Right ventricle myocardium superior (tissue), 1 donor: ENCODE measurements at regions not wholly inside any gene's neighbourhood (a gene's known extent, or its start where the extent isn't known, plus 50 kb on each side); places are given as distances from the start of the nearest gene placed in this dataset.
"Not testable (repeated sequence)": the region's sequence is repeated elsewhere in the genome, so short reads cannot be mapped to it uniquely, and the experiment has no call there.

Experiments
- ATAC-seq: fragments of 200-7000 bp; cut with Tn5 transposase; one replicate; pipeline ENCODE4 v1.9.1; 2020; ENCODE audit warnings: mild to moderate bottlenecking; ENCODE audit not compliant: poor library complexity
- DNase-seq: peaks from one replicate; pipeline ENCODE4 v3.0.0-alpha.2; 2020
- intact Hi-C: fragments of 100-400 bp; cut with DNase I; formaldehyde crosslinking; loops from one replicate; pipeline ENCODE4 v1.11.2; 2022
- donor health status: DM: no; HTN: yes; CAD: no; lungs with severe emphysema.

DNA sequence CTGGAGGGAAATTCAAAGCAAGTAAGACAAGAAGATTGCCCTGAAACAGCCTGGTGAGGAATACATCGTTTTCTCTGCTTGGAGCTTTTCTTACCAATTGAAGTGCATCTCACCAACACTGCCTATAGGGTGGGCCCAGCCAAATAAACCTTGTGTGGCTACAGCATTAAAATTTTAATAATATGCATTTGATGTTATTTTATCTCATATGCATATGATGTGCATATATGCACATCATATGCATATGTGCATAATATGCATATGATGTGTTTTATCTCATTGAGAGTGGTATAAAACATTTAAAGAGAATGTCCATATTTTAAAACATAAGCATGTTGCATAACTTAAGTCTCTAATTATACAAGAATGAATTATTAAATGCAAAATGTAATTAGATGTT lies 328.6 kb upstream of the ARID1B start:
- ATAC-seq: no peak
- intact Hi-C loops: no loop called here

GRCh38 chr6:156440688-156441087 lies 336.5 kb upstream of the ARID1B start:
- DNase-seq (no peak), ATAC-seq (no peak)
- intact Hi-C loops: no loop called here

More for the DNA sequence above, 328.6 kb upstream of the ARID1B start:
- DNase-seq: no peak

- intact Hi-C loops: no loop called here
- no peak for DNase-seq
- ATAC-seq: no peak
Measured at GRCh38 chr6:156438350-156438923, 338.7 kb upstream of the ARID1B start.

GRCh38 chr6:156437121-156437879 lies 339.9 kb upstream of the ARID1B start:
- ATAC-seq (no peak), DNase-seq (no peak)
- intact Hi-C loops: no loop called here

DNA sequence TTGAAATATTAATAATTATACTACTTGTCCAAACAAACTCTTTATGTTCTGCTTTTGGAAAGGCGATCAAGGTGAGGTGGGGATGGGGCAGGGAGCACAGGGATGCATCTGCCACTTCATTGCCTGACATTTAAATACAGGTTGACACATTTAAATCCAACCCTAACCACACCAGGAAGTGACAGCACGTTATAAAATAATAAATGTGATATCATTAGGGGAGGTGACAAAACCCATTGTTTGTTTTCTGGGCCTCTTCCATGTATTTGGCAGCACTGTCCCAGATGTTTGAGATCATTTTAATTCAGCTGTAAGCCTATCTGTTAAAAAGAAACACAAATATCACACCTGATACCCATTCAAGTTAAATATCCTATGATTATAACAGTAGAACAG lies 342.4 kb upstream of the ARID1B start:
- no peak for ATAC-seq
- DNase-seq: no peak
- intact Hi-C loops: no loop called here

DNA sequence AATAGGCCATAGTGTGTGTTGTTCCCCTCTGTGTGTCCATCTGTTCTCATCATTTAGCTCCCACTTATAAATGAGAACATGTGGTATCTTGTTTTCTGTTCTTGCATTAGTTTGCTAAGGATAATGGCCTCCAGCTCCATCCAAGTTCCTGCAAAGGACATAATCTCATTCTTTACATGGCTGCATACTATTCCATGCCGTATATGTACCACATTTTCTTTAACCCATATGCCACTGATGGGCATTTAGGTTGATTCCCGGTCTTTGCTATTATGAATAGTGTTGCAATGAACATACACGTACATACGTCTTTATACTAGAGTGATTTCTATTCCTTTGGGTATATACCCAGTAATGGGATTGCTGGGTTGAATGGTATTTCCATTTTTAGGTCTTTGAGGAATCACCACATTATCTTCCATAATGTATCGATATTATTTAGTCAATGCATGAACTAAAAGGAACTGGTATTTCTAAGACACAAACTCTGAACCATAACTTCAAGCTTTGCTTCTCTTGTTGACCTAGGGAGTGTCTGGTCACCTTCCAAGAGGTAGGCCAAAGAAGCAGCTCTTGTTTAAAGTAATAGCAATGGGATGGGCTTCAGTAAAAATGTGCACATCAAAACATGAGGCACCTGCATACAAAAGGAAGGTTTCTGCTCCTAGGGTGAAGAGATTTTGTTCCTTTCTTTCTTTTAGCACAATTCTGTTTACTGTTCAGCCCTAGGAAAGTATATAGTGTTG lies 343.0 kb upstream of the ARID1B start:
- ATAC-seq: no peak
- DNase-seq: no peak
- intact Hi-C loops: no loop called here

GRCh38 chr6:156432543-156432942 lies 344.6 kb upstream of the ARID1B start:
- DNase-seq (no peak), ATAC-seq (no peak)
- intact Hi-C loops: no loop called here

DNA sequence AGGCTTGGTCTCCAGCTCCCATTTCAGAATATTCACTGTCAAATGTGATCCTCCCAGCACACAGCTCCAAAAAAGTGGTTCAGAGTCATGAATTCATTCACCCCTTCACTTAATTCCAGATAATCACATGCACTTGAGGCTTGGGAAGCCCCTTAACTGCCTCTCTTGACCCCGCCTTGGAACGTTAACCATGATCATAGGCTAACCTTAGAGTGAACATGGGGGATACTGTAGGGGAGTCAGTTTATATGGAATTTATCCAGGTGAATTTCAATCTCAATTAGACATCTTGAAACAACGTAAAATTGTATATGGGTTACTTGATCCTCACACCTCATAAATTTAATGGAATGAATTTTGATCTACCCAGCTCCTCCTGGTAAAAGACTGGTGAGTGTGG lies 346.8 kb upstream of the ARID1B start:
- intact Hi-C loops: no loop called here
- DNase-seq (no peak), ATAC-seq (no peak)

- ATAC-seq (peak; percentile 91), DNase-seq (peak; percentile 44)
- intact Hi-C loops: no loop called here
Measured at GRCh38 chr6:156427345-156427744, 349.8 kb upstream of the ARID1B start.

- intact Hi-C loops: no loop called here
- DNase-seq: no peak
- ATAC-seq: no peak
Measured at GRCh38 chr6:156425359-156426020, 351.7 kb upstream of the ARID1B start.

DNA sequence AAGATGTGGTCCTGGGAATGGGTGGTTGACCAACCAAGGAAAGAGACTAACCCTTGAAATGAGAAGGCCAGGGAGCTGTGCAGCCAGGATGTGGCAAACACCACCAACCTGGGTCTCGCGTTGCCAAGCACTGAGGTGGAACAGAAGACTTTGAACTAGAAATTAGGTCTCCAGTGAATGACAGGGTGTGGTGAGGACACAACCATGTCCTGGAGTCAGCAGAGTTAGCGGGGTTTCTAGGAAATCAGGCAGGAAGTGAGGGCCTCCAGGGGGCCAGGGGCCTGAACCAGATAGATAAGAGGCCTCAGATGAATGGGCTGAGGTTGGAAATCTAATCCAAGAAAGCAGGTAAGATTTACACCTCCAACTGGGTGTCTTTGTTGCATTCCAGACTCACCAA lies 353.3 kb upstream of the ARID1B start:
- intact Hi-C loops: no loop called here
- no peak for DNase-seq
- ATAC-seq: no peak

GRCh38 chr6:156423075-156423474 lies 354.1 kb upstream of the ARID1B start:
- DNase-seq (no peak), ATAC-seq (no peak)
- intact Hi-C loops: no loop called here

DNA sequence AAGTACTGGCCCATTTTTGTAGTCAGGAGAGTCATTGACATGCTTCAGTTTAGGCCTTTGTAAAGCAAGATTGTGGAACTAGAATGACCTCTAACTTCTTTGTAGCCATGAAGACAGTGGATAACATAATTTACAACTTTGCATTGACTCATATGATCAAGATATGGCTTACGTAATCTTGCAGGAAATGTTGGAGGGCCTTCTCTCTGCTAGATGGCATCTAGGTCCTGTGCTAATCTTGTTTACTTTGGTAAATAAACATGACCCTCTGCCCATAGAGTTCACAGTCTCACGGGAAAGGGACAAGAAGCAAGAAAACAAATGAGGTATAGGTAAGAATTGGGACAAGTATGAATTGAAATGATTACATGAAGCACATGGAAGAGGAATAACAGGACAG lies 355.2 kb upstream of the ARID1B start:
- DNase-seq (no peak), ATAC-seq (no peak)
- intact Hi-C loops: no loop called here

- DNase-seq, ATAC-seq, intact Hi-C loops: not testable (repeated sequence)
Measured at GRCh38 chr6:156421301-156421700, 355.9 kb upstream of the ARID1B start.

GRCh38 chr6:156420172-156420993 lies 356.8 kb upstream of the ARID1B start:
- intact Hi-C loops: no loop called here
- ATAC-seq: peak; percentile 81
- DNase-seq: no peak

- ATAC-seq (no peak), DNase-seq (no peak)
- intact Hi-C loops: no loop called here
Measured at GRCh38 chr6:156419594-156419993, 357.6 kb upstream of the ARID1B start.

- ATAC-seq: no peak
- intact Hi-C loops: no loop called here
Measured at GRCh38 chr6:156418253-156418652, 358.9 kb upstream of the ARID1B start.

GRCh38 chr6:156416391-156416790 lies 360.8 kb upstream of the ARID1B start:
- ATAC-seq (no peak), DNase-seq (no peak)
- intact Hi-C loops: no loop called here

More at GRCh38 chr6:156418253-156418652, 358.9 kb upstream of the ARID1B start:
- no peak for DNase-seq

DNA sequence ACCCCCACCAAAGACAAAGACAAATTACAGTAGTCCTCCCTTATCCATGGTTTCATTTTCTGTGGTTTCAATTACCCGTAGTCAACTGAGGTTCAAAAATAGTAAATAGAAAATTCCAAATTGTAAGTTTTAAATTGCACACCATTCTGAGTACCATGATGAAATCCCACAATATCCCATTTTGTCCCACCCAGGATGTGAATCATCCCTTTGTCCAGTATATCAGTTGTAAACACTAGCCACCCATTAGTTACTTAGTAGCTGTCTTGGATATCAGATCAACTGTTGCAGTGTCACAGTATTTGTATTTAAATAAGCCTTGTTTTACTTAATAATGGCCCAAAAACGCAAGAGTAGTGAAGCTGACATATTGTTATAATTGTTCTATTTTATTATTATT lies 364.0 kb upstream of the ARID1B start:
- no peak for DNase-seq
- intact Hi-C loops: no loop called here
- no peak for ATAC-seq
